ENCODE measurements at regions not wholly inside any gene's neighbourhood (a gene's known extent, or its start where the extent isn't known, plus 50 kb on each side); places are given as distances from the start of the nearest gene placed in this dataset.

- DNase-seq: no peak
Measured at GRCh38 chr5:143559586-143560109, 156.2 kb upstream of the NR3C1 start.

- DNase-seq: no peak
Measured at GRCh38 chr5:143558048-143558447, 154.6 kb upstream of the NR3C1 start.

GRCh38 chr5:143557061-143557818 lies 153.8 kb upstream of the NR3C1 start:
- DNase-seq: peak; percentile 56 to 92

- peak; percentile 68 to 80 for DNase-seq
Measured at GRCh38 chr5:143554918-143555477, 151.5 kb upstream of the NR3C1 start.

- peak; percentile 88 to 91 for DNase-seq
Measured at GRCh38 chr5:143554187-143554717, 150.8 kb upstream of the NR3C1 start.

GRCh38 chr5:143552680-143553079 lies 149.2 kb upstream of the NR3C1 start:
- DNase-seq: peak in 1 of 2 donors; percentile 8

- DNase-seq: no peak
Measured at GRCh38 chr5:143551820-143552251, 148.3 kb upstream of the NR3C1 start.

GRCh38 chr5:143550986-143551630 lies 147.6 kb upstream of the NR3C1 start:
- no peak for DNase-seq

GRCh38 chr5:143547342-143547741 lies 143.9 kb upstream of the NR3C1 start:
- no peak for DNase-seq

GRCh38 chr5:143546394-143546793 lies 142.9 kb upstream of the NR3C1 start:
- no peak for DNase-seq

- DNase-seq: no peak
Measured at GRCh38 chr5:143544606-143545005, 141.1 kb upstream of the NR3C1 start.

GRCh38 chr5:143543358-143544255 lies 140.1 kb upstream of the NR3C1 start:
- DNase-seq: no peak

GRCh38 chr5:143542798-143543144 lies 139.3 kb upstream of the NR3C1 start:
- no peak for DNase-seq

GRCh38 chr5:143541943-143542797 lies 138.7 kb upstream of the NR3C1 start:
- DNase-seq: no peak

GRCh38 chr5:143539742-143540141 lies 136.3 kb upstream of the NR3C1 start:
- no peak for DNase-seq

GRCh38 chr5:143537056-143537455 lies 133.6 kb upstream of the NR3C1 start:
- DNase-seq: no peak

GRCh38 chr5:143536364-143536763 lies 132.9 kb upstream of the NR3C1 start:
- peak in 1 of 2 donors; percentile 17 for DNase-seq

GRCh38 chr5:143534761-143535154 lies 131.3 kb upstream of the NR3C1 start:
- no peak for DNase-seq

GRCh38 chr5:143533978-143534760 lies 130.7 kb upstream of the NR3C1 start:
- DNase-seq: no peak

GRCh38 chr5:143533475-143533874 lies 130.0 kb upstream of the NR3C1 start:
- DNase-seq: no peak

GRCh38 chr5:143527808-143528207 lies 124.3 kb upstream of the NR3C1 start:
- no peak for DNase-seq
